NCI-H2107 (cell line): ENCODE measurements at regions not wholly inside any gene's neighbourhood (a gene's known extent, or its start where the extent isn't known, plus 50 kb on each side); places are given as distances from the start of the nearest gene placed in this dataset.

Experiments used
- DNase-seq: peaks from one replicate; lab custom pipeline; 2025; lab: John Stamatoyannopoulos, UW

DNA sequence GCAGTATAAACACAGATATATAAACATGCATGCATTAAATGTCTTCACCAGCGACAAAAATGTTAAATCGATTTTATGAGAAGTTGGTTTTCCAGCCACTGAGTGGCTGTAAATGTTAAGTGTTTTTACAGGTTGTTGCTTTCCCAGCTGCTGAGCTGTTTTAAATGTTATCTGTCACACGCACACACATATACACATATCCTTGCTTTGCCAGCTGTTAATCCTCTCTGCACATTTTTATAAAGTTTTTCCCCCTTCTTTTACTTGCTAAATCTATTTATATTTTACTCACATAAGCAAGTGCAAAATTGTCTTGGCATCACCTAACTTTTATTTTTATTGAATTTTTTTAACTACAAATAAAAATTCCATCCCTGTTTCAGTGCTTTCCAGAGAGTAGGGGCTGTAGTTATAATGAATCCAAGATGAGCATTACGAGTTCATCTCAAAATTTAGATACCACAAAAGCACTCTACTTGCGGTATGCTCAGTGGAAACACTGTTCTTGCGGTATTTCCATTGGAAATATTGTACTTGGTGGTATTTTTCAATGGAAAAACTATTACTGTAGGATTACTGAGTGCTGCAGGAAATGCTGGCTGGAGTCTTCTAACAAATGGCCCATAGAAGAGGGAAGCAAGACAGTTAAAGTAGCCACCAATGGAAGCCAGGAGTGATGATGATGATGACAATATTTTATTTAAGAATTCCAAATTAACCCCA, 124.9 kb upstream of the KCNJ16 start:
- DNase-seq = no peak

DNA sequence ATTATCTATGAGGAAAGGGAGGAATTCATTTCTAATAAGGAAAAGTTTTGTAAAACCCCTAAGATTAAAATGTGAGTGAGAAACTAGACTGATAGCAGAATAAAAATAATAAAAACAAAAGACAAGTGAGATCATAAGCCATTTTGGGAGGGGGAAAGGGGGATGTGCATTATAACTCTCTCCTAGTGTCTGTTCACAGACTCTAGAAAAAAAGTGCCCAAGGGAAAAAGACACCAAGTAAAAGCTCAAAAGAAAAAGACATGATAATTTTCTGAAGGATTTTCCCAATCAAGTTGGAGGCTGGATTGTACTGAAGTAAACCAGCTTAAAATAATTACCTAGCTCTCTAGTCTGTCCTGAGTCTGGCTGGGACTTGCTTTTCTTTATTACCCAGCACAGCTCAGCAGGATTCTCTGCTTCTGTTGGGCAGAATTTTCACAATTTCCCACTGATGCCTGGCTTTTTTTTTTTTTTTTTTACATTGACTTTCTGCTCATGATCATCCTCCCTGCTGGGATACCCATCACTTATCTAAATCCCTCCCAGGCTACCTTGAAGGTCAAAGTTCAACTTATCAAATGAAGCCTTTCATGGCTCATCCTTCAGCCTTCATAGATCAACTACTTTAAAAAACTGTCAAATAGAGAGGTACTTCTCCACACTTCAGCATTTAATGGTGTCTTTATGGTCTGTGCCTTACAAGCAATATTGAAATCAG, 124.2 kb upstream of the KCNJ16 start:
- DNase-seq = no peak

- DNase-seq = no peak
Measured at GRCh38 chr17:69954241-69954925, 120.6 kb upstream of the KCNJ16 start.

GRCh38 chr17:69958063-69958462, 117.0 kb upstream of the KCNJ16 start:
- no peak for DNase-seq

GRCh38 chr17:69959283-69959682, 115.7 kb upstream of the KCNJ16 start:
- DNase-seq = no peak

GRCh38 chr17:69960755-69961154, 114.3 kb upstream of the KCNJ16 start:
- no peak for DNase-seq

- DNase-seq = no peak
Measured at GRCh38 chr17:69961501-69962145, 113.4 kb upstream of the KCNJ16 start.

GRCh38 chr17:69962436-69962995, 112.5 kb upstream of the KCNJ16 start:
- DNase-seq = no peak

DNA sequence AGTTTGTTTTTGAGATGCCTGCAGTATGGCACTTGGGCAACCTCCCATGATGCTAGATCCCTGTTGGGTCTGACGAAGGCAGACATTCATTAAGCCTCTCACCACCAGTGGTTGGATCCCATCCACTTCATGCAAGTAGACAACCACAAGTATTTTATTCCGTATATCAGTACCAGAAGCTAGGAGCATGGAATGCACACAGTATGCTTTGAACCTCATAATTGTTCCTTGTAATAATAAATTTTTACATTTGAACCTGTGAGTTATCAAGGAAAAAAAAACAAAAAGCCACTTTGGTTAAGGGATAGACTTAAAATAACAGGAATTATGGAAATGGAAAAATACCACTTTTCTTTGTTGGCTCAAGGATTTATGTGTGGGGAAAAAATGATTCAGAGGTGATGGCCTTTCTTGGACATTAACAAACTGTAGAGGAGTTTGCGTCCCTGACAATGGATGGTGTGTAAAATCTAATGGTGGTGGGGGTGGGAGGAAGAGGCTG, 107.1 kb upstream of the KCNJ16 start:
- DNase-seq = no peak

- DNase-seq = no peak
Measured at GRCh38 chr17:69969897-69970296, 105.1 kb upstream of the KCNJ16 start.

DNA sequence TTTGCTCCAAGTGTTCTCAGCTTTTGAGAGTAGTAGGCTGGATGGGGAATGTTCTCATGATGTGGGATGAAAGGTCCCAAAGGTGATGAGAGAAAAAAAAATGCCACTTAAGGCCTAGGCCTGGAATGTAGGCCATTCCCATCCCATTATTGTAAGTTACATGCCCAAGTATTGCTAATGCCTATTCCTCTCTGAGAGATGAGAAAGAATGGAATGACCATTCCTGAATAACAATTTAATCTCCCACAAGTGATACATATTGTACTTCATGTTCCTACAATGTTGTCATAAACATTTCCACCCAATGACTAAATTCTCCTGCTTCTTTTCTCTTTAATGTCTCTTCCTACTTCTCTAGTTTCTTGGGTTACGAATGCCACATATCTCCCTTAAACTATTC, 102.8 kb upstream of the KCNJ16 start:
- no peak for DNase-seq

DNA sequence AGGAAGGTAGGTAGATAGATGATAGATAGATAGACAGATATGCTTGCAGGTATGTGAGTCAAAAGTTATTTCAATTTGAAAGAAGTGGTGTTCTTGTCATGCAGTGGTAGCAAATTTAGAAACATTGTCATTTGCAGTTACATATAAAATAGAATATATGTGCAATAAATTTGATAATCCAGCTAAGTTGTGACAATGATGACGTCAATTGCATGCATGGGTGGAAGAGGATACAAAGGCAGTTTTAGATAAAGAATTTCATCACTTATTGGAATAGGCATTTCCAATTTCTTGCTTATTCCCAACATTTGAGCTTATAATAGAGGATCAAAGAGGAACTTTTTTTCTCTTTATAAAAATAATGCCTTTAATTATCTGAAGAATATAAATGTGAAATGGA, 99.2 kb upstream of the KCNJ16 start:
- DNase-seq = no peak

GRCh38 chr17:69978056-69978646, 96.9 kb upstream of the KCNJ16 start:
- no peak for DNase-seq

DNA sequence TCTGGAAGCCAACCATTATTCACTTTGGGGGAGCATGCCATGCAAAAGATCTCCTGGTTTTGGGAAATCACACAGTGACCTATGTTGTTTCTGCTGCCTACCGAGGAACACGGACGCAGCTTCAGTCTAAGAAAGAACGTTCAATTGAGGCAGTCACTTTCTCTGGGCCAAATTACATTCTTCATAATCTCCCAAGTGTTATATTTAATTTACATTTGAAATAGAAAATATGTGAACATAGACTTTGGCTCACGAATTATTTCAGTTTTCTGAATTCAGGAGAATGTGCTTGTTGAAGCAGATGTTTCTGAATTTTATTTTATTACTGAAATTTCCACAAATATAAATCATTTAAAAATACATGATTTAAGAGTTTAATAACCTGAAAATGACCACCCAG, 93.6 kb upstream of the KCNJ16 start:
- DNase-seq = no peak

- no peak for DNase-seq
Measured at GRCh38 chr17:69995476-69995875, 79.5 kb upstream of the KCNJ16 start.

GRCh38 chr17:69997332-69997731, 77.7 kb upstream of the KCNJ16 start:
- no peak for DNase-seq

DNA sequence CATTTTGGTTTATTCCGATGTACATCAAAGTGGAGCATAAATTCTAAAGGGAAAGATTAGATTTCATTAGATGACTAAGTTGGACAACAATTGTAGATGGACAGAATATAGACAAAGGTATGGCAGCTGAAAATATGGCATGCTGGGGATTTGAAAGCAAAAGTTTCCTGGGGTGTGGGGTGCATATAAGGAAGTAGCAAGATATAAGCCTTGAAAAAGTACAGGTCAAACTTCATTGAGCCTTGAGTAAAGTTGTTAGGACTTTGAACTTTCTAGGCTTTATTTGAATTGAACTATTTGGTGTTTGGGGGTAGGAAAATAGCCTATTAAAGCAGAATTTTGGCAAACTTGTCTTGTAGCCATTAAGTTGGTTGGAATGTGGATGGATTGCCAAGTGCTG, 75.8 kb upstream of the KCNJ16 start:
- no peak for DNase-seq

- no peak for DNase-seq
Measured at GRCh38 chr17:70006159-70006558, 68.9 kb upstream of the KCNJ16 start.

- no peak for DNase-seq
Measured at GRCh38 chr17:70011750-70012149, 63.3 kb upstream of the KCNJ16 start.

- DNase-seq = no peak
Measured at GRCh38 chr17:70013911-70014310, 61.1 kb upstream of the KCNJ16 start.

- peak; percentile 41 for DNase-seq
Measured at GRCh38 chr17:70017112-70017511, 57.9 kb upstream of the KCNJ16 start.

- no peak for DNase-seq
Measured at GRCh38 chr17:70017941-70018340, 57.1 kb upstream of the KCNJ16 start.
